PC-9 (cell line): ENCODE measurements at regions not wholly inside any gene's neighbourhood (a gene's known extent, or its start where the extent isn't known, plus 50 kb on each side); places are given as distances from the start of the nearest gene placed in this dataset.

Experiments used
- BruUV-seq: library from RNA; stranded (reverse); fragments of 400-500 nt; replicated peaks from 2 replicates; lab custom pipeline; 2021; lab: Mats Ljungman, UMichigan
- CTCF ChIA-PET: fragments of 300-600 bp; sonication (Branson Sonifier 250); formaldehyde crosslinking; loops from one replicate; lab custom pipeline; 2022; ENCODE audit warnings: antibody characterized with exemption; lab: Charles Lee
- POLR2A ChIA-PET: fragments of 300-600 bp; sonication (Branson Sonifier 250); formaldehyde crosslinking; loops from one replicate; lab custom pipeline; 2022; ENCODE audit warnings: antibody characterized with exemption; ENCODE audit not compliant: unreplicated experiment; lab: Charles Lee
- DNase-seq, 2 experiments: peaks; one replicate each; pipeline versions ENCODE4 v3.0.0 to v3.0.0-alpha.2; 2015 to 2022; ENCODE audit warnings: mixed read lengths in 1 of 2
- H2AFZ ChIP-seq: fragments of 200-600 bp; sonication (generic); 2 replicates; pipeline ENCODE4 v1.8.1; 2017; ENCODE audit warnings: antibody characterized with exemption
- H3F3A ChIP-seq: fragments of 200-600 bp; sonication (generic); 2 replicates; pipeline ENCODE4 v1.8.1; 2017; ENCODE audit warnings: antibody characterized with exemption, mild to moderate bottlenecking, low read depth; ENCODE audit not compliant: insufficient read depth
- H3K27ac ChIP-seq: fragments of 200-600 bp; sonication (generic); 2 replicates; pipeline ENCODE4 v1.6.1; 2016; ENCODE audit warnings: mixed run types
- H3K27me3 ChIP-seq: fragments of 200-600 bp; sonication (generic); 2 replicates; pipeline ENCODE4 v1.6.1; 2016; ENCODE audit warnings: low read depth, mixed run types; ENCODE audit not compliant: insufficient read depth
- H3K36me3 ChIP-seq: fragments of 200-600 bp; sonication (generic); 2 replicates; pipeline ENCODE4 v1.6.1; 2016; ENCODE audit warnings: low read depth, mixed run types
- H3K4me1 ChIP-seq: fragments of 200-600 bp; sonication (generic); replicated peaks from 2 replicates; pipeline ENCODE4 v1.6.1; 2016; ENCODE audit warnings: mixed run types; ENCODE audit not compliant: insufficient read depth
- H3K4me2 ChIP-seq: fragments of 200-600 bp; sonication (generic); 2 replicates; pipeline ENCODE4 v1.6.1; 2017; ENCODE audit warnings: mixed run types
- H3K4me3 ChIP-seq: fragments of 200-600 bp; sonication (generic); 2 replicates; pipeline ENCODE4 v1.6.1; 2016; ENCODE audit warnings: mixed run types
- H3K79me2 ChIP-seq: fragments of 200-600 bp; sonication (generic); 2 replicates; pipeline ENCODE4 v1.6.1; 2017; ENCODE audit warnings: low read depth, mixed run types
- H3K9me2 ChIP-seq: fragments of 200-600 bp; sonication (generic); 2 replicates; pipeline ENCODE4 v1.8.1; 2017; ENCODE audit warnings: mild to moderate bottlenecking; ENCODE audit not compliant: insufficient read depth
- H3K9me3 ChIP-seq: fragments of 200-600 bp; sonication (generic); 2 replicates; pipeline ENCODE4 v1.8.1; 2016; ENCODE audit warnings: low read depth; ENCODE audit not compliant: insufficient read depth
- H4K20me1 ChIP-seq: fragments of 200-600 bp; sonication (generic); 2 replicates; pipeline ENCODE4 v1.8.1; 2017; ENCODE audit not compliant: insufficient read depth
- CTCF ChIP-seq: fragments of 200-600 bp; sonication (generic); conservative IDR thresholded peaks from 2 replicates; pipeline ENCODE4 v1.6.1; 2017; ENCODE audit warnings: mixed run types, antibody characterized with exemption, mild to moderate bottlenecking, moderate library complexity
- EZH2 ChIP-seq: fragments of 200-600 bp; sonication (generic); IDR thresholded peaks from 2 replicates; pipeline ENCODE4 v1.8.0; 2017; ENCODE audit warnings: antibody characterized with exemption, low read depth
- intact Hi-C: fragments of 100-400 bp; cut with micrococcal nuclease; formaldehyde crosslinking; loops from one replicate; pipeline ENCODE4 v1.10.0; 2022; ENCODE audit not compliant: unreplicated experiment

- CTCF ChIA-PET: interaction anchor here (0.6 kb wide), 1 partner anchor 103 kb away, joined by 3 read pairs; no protein-coding TSS in a partner anchor
- Histone ChIP-seq H3K27ac (0 out of 2 replicates have a peak overlapping the region, but pooled peaks have one; percentile 37), H3K4me1 (0 out of 2 replicates have a peak, but pooled peaks cover 5% of the 10 kb centered on the region), H3K9me3 (no peaks in the 10 kb centered on the region; the same call in 1 of the 2 replicates), H3K9me2 (no peaks in the 10 kb centered on the region), H3K27me3 (no peaks in the 10 kb centered on the region), H3K4me2 (peak overlapping the region; percentile 46; the same call in 1 of the 2 replicates), H2AFZ (no peak overlapping the region; the same call in 1 of the 2 replicates), H3F3A (no peaks in the 10 kb centered on the region), H3K4me3 (no peak overlapping the region), H4K20me1 (no peaks in the 10 kb centered on the region), H3K36me3 (no peaks in the 10 kb centered on the region), H3K79me2 (no peaks in the 10 kb centered on the region)
- POLR2A ChIA-PET: no interaction called here
- no TSS peak for BruUV-seq
- intact Hi-C loops: loop anchor here (5.0 kb wide), 1 partner anchor 188 kb away; no protein-coding TSS in a partner anchor
- no peak for TF ChIP-seq CTCF
- no peak for TF ChIP-seq EZH2
- peak in 1 of 2 experiments; percentile 59 for DNase-seq
Measured at GRCh38 chr4:160129439-160129838, 1026.6 kb downstream of the RAPGEF2 start.

GRCh38 chr4:160136021-160136420 is 1033.1 kb downstream of the RAPGEF2 start:
- Histone ChIP-seq H3K4me3 (no peak overlapping the region), H3K27me3 (no peaks in the 10 kb centered on the region), H3K27ac (no peak overlapping the region), H3K9me3 (no peaks in the 10 kb centered on the region; the same call in 1 of the 2 replicates), H3K36me3 (no peaks in the 10 kb centered on the region), H3K9me2 (no peaks in the 10 kb centered on the region), H3K4me1 (no peaks in the 10 kb centered on the region), H3K4me2 (no peak overlapping the region), H3F3A (no peaks in the 10 kb centered on the region), H3K79me2 (no peaks in the 10 kb centered on the region), H2AFZ (no peak overlapping the region), H4K20me1 (no peaks in the 10 kb centered on the region)
- intact Hi-C loops: no loop called here
- TF ChIP-seq EZH2: no peak
- TF ChIP-seq CTCF: no peak
- ChIA-PET CTCF (no interaction called here), POLR2A (no interaction called here)
- BruUV-seq: no TSS peak
- no peak for DNase-seq

GRCh38 chr4:160141206-160141605 is 1038.3 kb downstream of the RAPGEF2 start:
- Histone ChIP-seq H3K4me2 (no peak overlapping the region), H3K27ac (no peak overlapping the region), H3K79me2 (no peaks in the 10 kb centered on the region), H3K4me1 (no peaks in the 10 kb centered on the region), H3K9me2 (no peaks in the 10 kb centered on the region), H3K36me3 (no peaks in the 10 kb centered on the region), H3F3A (no peaks in the 10 kb centered on the region), H3K27me3 (no peaks in the 10 kb centered on the region), H4K20me1 (no peaks in the 10 kb centered on the region), H2AFZ (no peak overlapping the region), H3K9me3 (no peaks in the 10 kb centered on the region), H3K4me3 (no peak overlapping the region)
- BruUV-seq: no TSS peak
- TF ChIP-seq CTCF (no peak), EZH2 (no peak)
- intact Hi-C loops: no loop called here
- ChIA-PET POLR2A (no interaction called here), CTCF (no interaction called here)
- no peak for DNase-seq
